Pons (tissue), 1 donor: ENCODE measurements at regions not wholly inside any gene's neighbourhood (a gene's known extent, or its start where the extent isn't known, plus 50 kb on each side); places are given as distances from the start of the nearest gene placed in this dataset.

Experiments
- DNase-seq: peaks from one replicate; pipeline ENCODE4 v3.0.0-alpha.2; 2016; ENCODE audit warnings: low spot score

DNA sequence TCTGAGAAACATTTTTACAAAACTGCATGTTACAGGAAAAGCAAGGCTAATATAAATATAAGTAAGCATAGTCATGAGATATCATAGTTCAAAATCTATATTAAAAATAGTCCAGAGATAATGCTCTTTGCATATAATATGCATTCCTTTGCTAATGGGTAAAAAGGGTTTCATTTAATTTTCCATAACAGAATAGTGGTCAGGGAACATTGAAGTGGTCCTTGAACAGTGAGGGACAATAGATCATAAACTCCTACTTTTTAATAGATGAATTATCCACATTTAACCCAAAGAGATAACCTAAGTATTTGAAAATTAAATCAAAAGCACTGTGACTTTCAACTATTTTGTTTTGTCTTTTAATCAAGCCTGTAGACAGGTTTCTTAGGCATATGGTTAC lies 243.1 kb upstream of the ADGRB3 start:
- DNase-seq: no peak

DNA sequence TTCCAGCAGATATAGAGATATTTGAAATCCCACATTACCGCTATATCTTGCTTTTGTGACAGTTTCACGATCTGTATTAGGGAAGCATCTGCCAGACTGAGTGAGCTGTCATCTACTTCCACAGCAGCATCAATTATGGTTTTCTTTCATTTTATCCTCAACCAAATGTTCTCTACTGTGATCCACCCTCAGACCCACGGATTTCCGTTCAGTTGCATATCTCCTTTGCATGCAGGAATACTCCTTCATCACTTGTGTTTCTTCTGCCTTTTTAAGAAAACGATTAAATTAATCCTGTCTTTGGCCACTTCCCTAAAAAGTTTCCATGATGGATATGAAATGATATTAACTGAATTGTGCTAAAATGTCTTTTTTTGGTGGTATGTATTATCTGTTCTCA lies 262.1 kb upstream of the ADGRB3 start:
- no peak for DNase-seq

DNA sequence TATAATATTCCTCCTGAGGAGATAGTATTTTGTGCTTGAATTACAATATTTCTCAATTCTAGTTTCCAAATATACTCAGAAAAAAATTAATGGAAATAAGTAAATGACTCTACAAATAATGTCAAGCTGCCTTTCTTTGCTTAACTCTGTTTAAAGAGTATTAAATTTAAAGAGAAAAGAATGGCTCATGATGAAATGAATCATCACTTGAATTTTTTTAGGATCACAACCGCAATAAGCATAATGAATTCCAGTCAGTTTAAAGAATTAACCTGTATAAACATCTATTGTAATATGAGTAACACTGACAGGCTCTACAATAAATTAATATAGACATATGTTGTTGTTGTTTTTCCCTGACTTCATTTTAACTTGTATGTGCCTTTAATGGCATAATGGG lies 266.2 kb upstream of the ADGRB3 start:
- no peak for DNase-seq

DNA sequence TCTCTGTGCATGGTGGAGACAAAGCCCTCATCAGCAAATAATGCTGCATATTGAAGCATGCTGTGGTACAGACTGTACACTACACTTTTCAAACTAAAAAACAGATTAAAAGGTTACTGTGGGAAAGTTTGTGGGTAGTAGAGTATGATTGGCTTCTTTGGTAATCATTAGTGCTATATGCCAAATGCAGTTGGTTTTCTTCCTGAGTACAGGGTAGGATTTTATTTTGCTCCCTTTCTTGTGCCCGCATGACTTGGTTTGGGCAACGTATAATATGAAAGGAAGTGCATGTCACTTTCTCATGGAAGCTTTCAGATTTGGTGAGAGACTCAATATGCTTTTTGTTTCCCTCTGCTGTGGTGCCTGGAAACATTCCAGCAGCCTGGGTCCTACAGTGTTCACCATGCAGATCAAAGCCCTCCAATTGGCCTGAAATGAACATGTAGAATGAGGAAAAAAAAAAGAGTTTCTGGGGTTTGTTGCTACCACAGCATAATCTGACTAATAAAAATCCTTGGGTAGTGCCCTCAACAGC lies 270.7 kb upstream of the ADGRB3 start:
- no peak for DNase-seq

DNA sequence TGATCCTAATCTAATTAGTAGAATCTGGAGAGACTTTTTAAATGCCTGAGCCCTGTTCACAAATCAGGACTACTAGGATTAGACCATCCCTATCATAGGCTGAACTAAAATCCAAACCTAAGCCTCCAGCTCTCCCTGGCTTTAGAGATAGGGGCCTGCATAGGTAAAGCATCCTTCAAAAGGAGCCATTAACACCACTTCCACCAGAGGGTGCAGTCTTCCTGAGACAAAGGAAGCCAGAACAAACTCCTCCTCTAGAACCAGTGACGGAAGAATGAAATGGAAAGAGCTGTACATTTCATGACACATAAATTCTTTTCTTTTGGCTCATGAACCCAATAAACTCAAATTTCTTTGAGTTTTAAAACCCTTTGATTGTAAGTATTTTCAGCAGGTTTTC lies 291.2 kb upstream of the ADGRB3 start:
- DNase-seq: peak; percentile 67

DNA sequence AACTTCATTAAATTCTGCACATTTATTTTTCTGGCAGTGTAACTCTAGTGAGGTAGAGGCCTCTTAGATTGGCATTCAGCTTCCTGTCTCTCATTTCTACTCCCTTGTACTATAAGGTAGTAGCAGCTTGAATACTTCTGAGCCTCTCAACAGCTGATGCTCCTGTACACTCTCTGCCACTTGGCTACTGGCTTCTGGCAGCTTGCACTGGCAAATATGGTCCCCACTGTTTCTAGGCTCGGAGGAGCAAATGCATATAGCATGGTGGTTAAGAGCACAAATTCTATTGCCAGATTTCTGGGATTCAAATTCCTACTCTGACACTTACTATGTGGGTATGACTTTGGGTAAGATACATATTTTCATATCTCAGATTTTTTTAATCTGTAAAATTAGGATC lies 292.8 kb upstream of the ADGRB3 start:
- peak; percentile 23 for DNase-seq

DNA sequence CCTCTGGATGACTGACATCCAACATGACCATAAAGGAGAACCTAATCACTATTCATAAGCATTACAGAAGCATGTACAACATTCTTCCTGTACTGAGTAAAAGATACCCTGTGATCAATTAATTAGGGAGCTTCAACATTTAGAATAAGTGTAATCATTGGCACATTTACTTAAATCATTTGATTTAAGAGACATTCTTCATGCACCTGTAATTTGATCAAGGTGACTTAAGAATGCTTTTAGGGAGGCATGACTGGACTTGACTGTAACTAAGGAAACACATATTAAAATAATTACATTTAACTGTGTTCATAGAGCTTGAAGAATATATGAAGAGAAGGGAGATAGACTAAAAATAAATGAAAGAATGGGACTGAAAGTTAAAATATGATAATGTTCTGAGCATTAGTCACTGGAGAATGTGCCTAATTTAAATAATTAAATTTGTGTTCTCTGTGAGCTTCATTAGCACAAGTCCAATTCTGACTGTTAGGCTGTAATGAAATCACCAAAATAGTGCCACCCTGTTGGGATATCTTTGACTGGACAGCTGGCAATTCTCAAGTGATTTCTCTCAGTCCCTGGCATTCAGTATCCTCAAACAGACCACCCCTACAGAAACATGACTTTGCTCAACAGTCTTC lies 295.5 kb upstream of the ADGRB3 start:
- no peak for DNase-seq

DNA sequence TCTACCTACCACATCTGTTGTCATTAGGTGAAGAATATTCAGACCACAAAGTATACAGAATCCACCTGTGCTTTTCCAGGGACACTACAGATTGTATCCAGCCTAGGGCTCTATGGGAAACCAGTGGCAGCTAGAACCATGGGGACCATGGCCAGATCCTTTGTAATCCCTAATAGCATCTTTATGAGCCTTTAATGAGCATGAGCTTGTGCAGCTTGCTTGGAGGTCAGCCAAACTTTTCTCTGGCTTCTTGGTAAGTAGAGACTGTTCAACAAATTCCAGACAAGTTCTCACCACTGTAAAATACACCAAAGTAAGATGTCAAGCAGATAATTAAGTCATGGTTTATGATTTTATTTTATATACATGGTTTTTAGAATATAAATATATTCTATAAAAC lies 301.6 kb upstream of the ADGRB3 start:
- DNase-seq: no peak

DNA sequence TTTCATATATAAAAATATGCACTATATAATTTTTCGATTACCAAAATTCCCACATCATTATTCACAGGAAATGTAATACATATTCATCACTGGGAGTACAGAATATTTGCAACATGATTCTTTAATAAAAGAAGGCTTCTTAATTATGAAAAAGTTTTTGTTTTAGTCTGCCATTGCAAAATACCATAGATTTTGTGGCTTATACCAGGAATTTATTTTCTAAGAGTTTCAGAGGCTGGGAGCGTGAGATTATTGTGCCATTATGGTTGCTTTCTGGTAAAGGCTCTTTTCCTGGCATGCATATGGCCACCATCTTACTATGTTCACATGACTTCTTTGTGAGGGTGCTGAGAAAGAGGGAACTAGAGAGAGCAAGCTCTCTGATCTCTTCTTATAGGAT lies 306.9 kb upstream of the ADGRB3 start:
- DNase-seq: no peak

DNA sequence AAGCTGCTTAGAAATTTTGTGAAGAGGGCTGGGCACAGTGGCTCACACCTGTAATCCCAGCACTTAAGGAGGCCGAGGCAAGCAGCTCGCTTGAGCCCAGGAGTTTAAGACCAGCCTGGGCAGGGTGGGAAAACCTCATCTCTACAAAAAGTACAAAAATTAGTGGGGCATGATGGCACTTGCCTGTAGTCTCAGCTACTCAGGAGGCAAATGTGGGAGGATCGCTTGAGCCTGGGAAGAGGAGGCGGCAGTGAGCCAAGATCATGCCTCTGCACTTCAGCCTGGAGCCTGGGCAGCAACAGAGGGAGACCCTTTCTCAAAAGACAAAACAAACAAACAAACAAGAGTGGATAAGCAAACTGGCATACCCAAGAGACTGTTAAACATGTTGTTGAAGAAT lies 308.3 kb upstream of the ADGRB3 start:
- no peak for DNase-seq

DNA sequence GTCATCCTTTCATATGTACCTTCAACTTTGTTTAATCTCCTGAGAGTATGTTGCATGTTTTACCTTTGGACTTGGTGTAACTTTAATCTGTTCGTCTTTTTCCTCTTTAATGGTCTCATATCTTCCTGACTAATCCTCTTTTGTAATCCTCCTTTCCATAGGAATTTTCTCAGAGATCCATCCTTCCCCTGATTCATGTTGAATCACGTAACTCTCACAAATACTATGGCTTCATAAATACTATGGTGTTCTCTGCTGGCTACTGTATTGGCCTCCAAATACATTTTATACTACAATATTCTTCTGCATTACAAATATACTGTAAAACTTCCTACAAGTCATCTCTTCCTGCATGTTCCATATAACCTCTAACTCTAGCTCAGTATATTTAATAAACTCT lies 317.7 kb upstream of the ADGRB3 start:
- DNase-seq: no peak

DNA sequence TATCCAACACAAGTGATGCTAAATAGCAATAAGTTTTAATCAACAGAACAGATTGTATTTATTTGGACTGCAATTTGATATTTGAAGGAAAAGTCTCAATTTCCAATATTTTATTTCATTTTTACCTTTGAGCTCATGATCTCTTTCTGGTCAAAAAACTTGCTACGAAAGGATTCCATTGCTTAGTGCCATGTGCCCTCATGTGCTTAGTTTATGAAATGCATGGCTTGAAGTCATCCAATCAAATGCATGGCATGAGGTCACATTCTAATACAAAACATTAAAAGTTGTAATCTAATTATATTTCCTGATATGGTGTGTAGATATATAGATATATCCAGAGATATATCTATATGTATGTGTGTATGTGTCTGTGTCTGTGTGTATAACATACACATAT lies 321.2 kb upstream of the ADGRB3 start:
- DNase-seq: no peak

DNA sequence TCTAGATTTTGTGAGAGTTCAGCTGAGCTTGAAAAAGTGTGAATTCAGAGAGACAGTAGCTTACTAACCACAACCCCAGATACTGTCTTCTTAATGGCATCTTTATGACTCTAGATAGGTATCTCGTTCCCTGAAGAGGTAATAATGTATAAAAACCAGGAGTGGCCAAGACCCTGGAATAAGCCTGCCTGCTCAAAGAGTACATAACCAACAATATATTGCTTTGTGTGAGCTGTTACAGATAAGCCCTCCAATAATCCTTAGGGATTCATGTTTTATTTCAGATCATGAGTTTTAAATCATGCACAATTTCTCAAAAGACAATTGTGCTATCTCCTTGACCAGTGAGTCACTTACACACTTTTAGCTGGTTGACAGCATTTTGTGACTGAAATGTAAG lies 327.8 kb upstream of the ADGRB3 start:
- DNase-seq: no peak

DNA sequence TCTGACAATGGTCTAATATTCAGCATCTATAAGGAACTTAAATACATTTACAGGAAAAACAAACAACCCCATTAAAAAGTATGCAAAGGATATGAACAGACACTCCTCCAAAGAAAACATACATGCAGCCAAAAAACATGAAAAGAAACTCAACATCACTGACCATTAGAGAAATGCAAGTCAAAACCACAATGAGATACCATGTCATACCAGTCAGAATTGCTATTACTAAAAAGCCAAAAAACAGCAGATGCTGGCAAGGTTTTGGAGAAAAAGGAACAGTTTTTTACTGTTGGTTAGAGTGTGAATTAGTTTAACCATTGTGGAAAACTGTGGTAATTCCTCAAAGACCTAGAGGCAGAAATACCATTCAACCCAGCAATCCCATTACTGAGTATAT lies 339.0 kb upstream of the ADGRB3 start:
- DNase-seq: no peak

DNA sequence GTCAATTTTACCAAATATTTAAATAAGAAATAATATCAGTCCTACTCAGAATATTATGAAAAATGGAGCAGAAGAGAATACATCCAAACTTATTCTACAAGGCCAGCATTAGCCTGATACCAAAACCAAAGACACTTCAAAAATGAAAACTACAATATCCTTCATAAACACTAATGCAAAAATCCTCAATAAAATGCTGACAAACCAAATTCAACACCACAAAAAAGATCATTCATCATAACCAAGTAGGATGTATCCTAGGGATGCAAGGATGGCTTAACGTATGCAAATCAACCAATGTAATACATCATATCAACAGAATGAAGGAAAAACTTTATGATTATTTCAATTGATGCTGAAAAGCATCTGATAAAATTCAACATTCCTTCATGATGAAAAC lies 352.4 kb upstream of the ADGRB3 start:
- DNase-seq: no peak

DNA sequence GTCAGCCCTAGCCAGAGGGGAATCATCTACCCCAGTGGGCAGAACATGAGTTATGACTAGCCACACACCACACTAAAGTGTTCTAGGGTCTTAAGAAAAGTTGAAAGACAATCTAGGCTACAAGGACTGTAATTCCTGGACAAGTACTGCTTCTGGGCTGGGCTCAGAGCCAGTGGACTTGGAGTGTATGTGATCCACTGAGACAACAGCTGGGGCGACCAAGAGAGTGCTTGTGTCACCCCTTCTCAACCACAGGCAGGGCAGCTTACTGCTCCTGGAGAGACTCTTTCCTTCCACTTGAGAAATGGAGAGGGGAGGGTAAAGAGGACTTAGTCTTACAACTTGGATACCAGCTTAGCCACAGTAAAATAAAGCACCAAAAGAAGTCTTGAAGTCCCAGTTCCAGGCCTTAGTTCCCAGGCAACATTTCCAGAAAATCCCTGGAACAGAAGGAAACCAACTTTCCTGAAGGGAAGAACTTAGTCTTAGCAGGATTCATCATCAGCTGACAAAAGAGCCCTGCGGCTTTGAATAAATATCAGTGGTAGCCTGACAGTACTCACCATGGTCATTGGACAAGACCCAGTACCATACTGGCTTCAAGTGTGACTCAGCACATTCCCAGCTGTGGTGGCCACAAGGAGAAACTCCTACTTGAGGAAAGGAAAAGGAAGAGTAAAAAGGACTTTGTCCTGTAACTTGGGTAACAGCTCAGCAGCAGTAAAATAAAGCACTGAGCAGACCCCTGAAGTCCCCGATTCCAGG lies 355.1 kb upstream of the ADGRB3 start:
- DNase-seq: no peak

DNA sequence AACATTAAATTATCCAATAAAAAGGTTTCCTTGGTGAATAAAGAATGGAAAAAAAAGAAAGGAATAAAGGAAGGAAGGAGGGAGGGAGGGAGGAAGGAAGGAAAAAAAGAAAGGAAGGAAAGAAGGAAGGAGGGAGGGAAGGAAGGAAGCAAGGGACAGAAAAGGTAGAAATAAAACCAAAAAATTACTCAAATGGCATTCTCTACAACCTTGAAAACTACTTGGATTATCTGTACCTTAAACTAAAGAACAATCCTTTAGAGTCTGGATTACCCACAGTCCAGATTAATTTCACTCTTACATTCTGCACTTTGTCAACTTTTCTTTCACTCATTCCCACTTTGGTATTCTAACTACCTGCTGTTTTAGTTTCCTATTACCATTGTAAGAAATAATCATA lies 361.8 kb upstream of the ADGRB3 start:
- DNase-seq: no peak

DNA sequence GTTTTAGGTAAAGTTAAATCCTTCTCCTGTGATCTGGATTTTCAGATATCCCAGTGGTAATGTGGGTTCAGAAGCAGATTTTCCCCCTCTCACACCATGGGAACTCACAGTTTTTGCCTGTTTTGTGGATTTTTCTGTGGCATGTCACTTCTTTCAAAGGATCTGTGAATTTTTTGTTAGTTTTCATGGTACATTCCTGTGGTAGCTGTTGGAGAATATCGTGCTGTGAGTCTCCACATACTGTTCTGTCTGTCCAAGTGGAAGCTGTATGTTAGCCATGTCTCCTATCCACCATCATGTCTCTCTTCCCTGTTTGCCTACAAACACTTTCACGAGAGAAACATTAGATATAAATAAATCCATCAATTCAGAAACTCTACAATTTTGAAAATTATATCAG lies 378.7 kb upstream of the ADGRB3 start:
- no peak for DNase-seq

DNA sequence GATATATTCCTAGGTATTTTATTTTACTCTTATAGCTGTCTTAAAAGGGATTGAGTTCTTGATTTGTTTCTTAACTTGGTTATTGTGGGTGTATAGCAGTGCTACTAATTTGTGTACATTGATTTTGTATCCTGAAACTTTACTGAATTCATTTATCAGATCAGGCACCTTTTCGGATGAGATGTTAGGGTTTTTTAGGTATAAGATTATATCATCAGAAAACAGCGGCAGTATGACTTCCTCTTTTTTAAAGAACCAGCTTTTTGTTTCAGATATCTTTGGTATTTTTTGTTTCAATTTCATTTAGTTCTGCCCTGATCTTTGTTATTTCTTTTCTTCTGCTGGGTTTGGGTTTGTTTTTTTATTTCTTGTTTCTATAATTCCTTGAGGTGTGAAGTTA lies 382.4 kb upstream of the ADGRB3 start:
- DNase-seq: no peak

DNA sequence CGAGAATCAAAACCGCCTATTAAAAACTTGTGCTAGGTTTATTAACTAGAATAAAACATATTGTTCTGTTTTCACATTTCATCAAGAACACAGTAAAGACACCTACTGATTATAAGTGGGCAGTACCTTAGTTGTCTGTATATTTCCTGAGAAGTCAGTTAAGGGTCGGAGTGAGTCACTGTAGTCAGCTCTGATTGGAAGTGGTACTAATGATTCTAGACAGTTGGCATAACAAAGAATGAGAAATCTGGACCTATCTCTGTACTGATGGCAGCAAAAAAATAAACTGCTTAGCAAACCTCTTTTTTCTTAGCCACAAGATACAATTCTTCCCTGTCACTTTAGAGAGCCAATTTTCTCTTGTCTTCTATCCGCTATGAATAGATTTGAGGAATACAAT lies 387.3 kb upstream of the ADGRB3 start:
- no peak for DNase-seq

DNA sequence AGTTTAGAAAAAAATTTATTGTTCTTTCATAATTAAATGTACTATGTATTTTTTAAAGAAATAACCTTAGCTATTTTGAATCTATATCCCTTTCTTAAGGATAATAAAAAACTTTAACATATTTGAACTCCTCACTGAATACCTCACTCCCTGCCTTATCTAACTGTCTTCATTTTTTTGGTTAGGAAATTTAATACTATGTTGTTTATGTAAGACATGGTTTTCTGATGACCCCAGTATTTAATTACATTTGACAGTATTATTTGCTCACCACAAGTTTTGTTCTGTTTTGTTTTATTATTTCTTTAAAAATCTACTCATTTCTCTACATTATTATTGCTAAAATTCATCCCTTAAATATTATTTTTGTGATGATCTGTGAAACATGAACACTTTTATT lies 394.4 kb upstream of the ADGRB3 start:
- no peak for DNase-seq

DNA sequence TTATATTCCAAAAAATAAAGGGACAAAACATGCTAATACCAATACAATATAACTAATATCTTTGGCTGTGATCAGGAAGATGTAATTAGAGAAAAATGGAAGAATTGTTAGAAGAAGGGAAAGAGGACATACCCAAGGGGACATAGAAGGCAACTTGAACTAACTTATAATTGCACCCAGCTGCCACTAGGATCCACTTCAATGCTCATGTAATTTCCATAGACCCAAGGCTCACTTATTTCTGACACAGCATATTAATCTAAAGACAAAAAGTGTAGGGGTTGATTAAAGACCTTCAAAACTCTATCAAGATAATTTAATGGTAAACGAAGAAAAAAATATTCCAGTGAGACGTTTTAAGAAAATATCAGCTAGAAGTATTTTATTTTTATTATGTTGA lies 396.0 kb upstream of the ADGRB3 start:
- DNase-seq: no peak

DNA sequence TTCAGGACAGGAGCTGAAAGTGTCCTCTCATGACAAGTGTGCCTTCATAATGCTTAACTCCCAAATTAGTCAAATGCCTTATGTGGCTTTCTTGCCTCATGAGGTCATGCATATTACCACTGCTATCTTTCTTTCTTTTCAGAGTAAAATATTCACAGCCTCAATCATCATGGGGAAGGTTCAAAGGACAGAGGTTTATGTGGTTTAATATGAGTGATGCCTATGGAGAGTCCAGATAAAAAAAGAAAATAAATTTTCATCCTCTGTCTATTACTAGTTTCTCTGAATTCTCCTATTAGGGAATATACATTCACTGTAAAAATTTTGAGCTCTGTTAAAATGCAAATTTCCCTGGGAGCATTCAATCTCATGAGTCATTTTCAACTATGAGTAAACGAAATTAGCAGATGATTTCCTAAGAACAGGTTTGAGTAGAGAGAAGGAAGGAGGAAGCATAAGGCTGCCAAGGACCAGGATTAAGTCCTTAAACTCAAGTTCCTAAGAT lies 396.9 kb upstream of the ADGRB3 start:
- no peak for DNase-seq

DNA sequence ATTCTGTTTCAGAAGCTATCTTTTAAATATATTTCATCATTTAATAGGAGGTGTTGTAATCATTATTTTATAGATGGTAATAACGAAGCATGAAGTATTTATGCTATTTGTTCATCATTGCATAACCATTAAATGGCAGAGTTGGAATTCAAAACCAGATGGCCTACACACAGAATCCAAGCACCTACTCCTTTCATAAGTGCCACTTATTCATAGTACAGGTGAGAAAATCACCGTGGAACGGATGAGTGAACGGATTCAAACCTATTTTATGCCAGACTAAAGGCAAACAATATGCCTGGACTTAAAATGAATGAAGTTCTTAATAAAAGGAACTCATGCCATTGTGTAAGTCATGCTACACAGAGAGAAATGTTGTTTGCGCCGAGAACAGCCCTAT lies 397.9 kb upstream of the ADGRB3 start:
- no peak for DNase-seq
